Neuronal stem cell (in vitro differentiated cells): ENCODE measurements at regions not wholly inside any gene's neighbourhood (a gene's known extent, or its start where the extent isn't known, plus 50 kb on each side); places are given as distances from the start of the nearest gene placed in this dataset.
A peak's percentile ranks its signal among the peaks of the same experiment; 100 is the strongest.

Experiments used
- DNase-seq: peaks from one replicate; pipeline ENCODE4 v3.0.0-alpha.2; 2013; ENCODE audit warnings: low spot score
- H2AFZ ChIP-seq: one replicate; pipeline ENCODE4 v1.6.1; 2013; ENCODE audit warnings: mild to moderate bottlenecking, low read length, inconsistent platforms
- H2AK5ac ChIP-seq: 2 replicates; pipeline ENCODE4 v1.6.1; 2013; ENCODE audit warnings: low read depth, mild to moderate bottlenecking, inconsistent platforms, low read length, moderate library complexity, mixed read lengths
- H2BK120ac ChIP-seq: 2 replicates; pipeline ENCODE4 v1.6.1; 2013; ENCODE audit warnings: low read depth, mild to moderate bottlenecking, inconsistent platforms, low read length, moderate library complexity, mixed read lengths
- H2BK12ac ChIP-seq: one replicate; pipeline ENCODE4 v1.6.1; 2013; ENCODE audit warnings: low read length, inconsistent platforms
- H2BK15ac ChIP-seq: 2 replicates; pipeline ENCODE4 v1.6.1; 2013; ENCODE audit warnings: mild to moderate bottlenecking, low read length, inconsistent platforms, mixed read lengths
- H2BK5ac ChIP-seq: one replicate; pipeline ENCODE4 v1.6.1; 2013; ENCODE audit warnings: inconsistent platforms, mild to moderate bottlenecking, low read length, moderate library complexity
- H3K14ac ChIP-seq: one replicate; pipeline ENCODE4 v1.6.1; 2013; ENCODE audit warnings: low read length, inconsistent platforms
- H3K18ac ChIP-seq: 2 replicates; pipeline ENCODE4 v1.6.1; 2013; ENCODE audit warnings: low read length, inconsistent platforms
- H3K23ac ChIP-seq: 2 replicates; pipeline ENCODE4 v1.6.1; 2013; ENCODE audit warnings: low read depth, mild to moderate bottlenecking, mixed read lengths, low read length, inconsistent platforms; ENCODE audit not compliant: poor library complexity
- H3K27ac ChIP-seq: replicated peaks from 3 replicates; pipeline ENCODE4 v1.5.1; 2013; ENCODE audit warnings: low read length, inconsistent platforms
- H3K27me3 ChIP-seq, 3 experiments: 2 replicates each; pipeline ENCODE4 v1.6.1; 2013; ENCODE audit warnings: low read length in 3 of 3, mild to moderate bottlenecking in 2 of 3, inconsistent platforms in 1 of 3, low read depth in 1 of 3, mixed read lengths in 1 of 3, moderate library complexity in 1 of 3; ENCODE audit not compliant: control insufficient read depth in 3 of 3, insufficient read depth in 3 of 3
- H3K36me3 ChIP-seq, 2 donors: replicated peaks in 1 of 2; 2 replicates each; pipeline ENCODE4 v1.6.1; 2013; ENCODE audit warnings: low read length in 2 of 2; ENCODE audit not compliant: control insufficient read depth in 2 of 2, insufficient read depth in 2 of 2
- H3K4ac ChIP-seq: 2 replicates; pipeline ENCODE4 v1.6.1; 2013; ENCODE audit warnings: inconsistent platforms, mild to moderate bottlenecking, low read length, moderate library complexity
- H3K4me1 ChIP-seq, 2 donors: 1 replicate in 1 of 2; 2 replicates in 1 of 2; pipeline ENCODE4 v1.6.1; 2013; ENCODE audit warnings: low read length in 2 of 2, low read depth in 1 of 2; ENCODE audit not compliant: control insufficient read depth in 2 of 2, insufficient read depth in 1 of 2
- H3K4me2 ChIP-seq: one replicate; pipeline ENCODE4 v1.6.1; 2013; ENCODE audit warnings: mild to moderate bottlenecking, low read length, inconsistent platforms; ENCODE audit not compliant: insufficient read depth, poor library complexity, severe bottlenecking
- H3K4me3 ChIP-seq, 2 donors: 2 replicates each; pipeline ENCODE4 v1.5.1; 2013; ENCODE audit warnings: low read length in 2 of 2, mild to moderate bottlenecking in 2 of 2, inconsistent platforms in 1 of 2, moderate library complexity in 1 of 2
- H3K79me1 ChIP-seq: one replicate; pipeline ENCODE4 v1.6.1; 2013; ENCODE audit warnings: low read depth, mild to moderate bottlenecking, inconsistent platforms, low read length, moderate library complexity
- H3K9ac ChIP-seq: one replicate; pipeline ENCODE4 v1.6.1; 2013; ENCODE audit warnings: mild to moderate bottlenecking, low read depth, low read length, inconsistent platforms; ENCODE audit not compliant: poor library complexity
- H3K9me3 ChIP-seq, 2 donors: replicated peaks in 1 of 2; 2 replicates each; pipeline versions ENCODE3 to v1.6.1; 2013; ENCODE audit warnings: low read length in 2 of 2, mild to moderate bottlenecking in 2 of 2, inconsistent platforms in 1 of 2, low read depth in 1 of 2, mixed read lengths in 1 of 2, moderate library complexity in 1 of 2; ENCODE audit not compliant: control insufficient read depth in 2 of 2, insufficient read depth in 1 of 2
- H4K8ac ChIP-seq: one replicate; pipeline ENCODE4 v1.6.1; 2013; ENCODE audit warnings: low read depth, mild to moderate bottlenecking, inconsistent platforms, low read length, moderate library complexity
- H4K91ac ChIP-seq: one replicate; pipeline ENCODE4 v1.6.1; 2013; ENCODE audit warnings: low read length, low read depth, mild to moderate bottlenecking, inconsistent platforms; ENCODE audit not compliant: poor library complexity
- WGBS, 2 donors: extraction: QIAGEN DNeasy Blood & Tissue Kit; methylation state at CpG; one replicate each; pipeline ENCODE4 v1.1.7; 2013; ENCODE audit warnings: missing lambda C conversion rate in 2 of 2, mixed read lengths in 1 of 2; ENCODE audit not compliant: insufficient read length in 2 of 2, insufficient replicate concordance in 1 of 2; ENCODE audit errors: extremely low coverage in 2 of 2; 5-methylcytosine and 5-hydroxymethylcytosine counted together

- WGBS, 2 donors = no CpG with 5 or more reads among the region's 1 CpG
- no peak overlapping the region for H2AFZ ChIP-seq
- no peak overlapping the region for H3K27ac ChIP-seq
- no peak overlapping the region for H4K91ac ChIP-seq
- H3K4me2 ChIP-seq = no peak overlapping the region
- H2BK5ac ChIP-seq = no peak overlapping the region
- H3K14ac ChIP-seq = no peak overlapping the region
- no peak overlapping the region for H3K18ac ChIP-seq
- H3K27me3 ChIP-seq = no peaks in the 10 kb centered on the region
- no peak overlapping the region for H3K23ac ChIP-seq
- no peak for DNase-seq
- no peak overlapping the region for H2BK120ac ChIP-seq
- H4K8ac ChIP-seq = no peak overlapping the region
- H2AK5ac ChIP-seq = no peak overlapping the region
- peaks cover 0 to 1% of the 10 kb centered on the region in 2 donors for H3K9me3 ChIP-seq
- no peak overlapping the region for H3K9ac ChIP-seq
- H3K79me1 ChIP-seq = no peaks in the 10 kb centered on the region
- no peak overlapping the region for H3K4ac ChIP-seq
- H3K4me3 ChIP-seq = no peak overlapping the region
- no peaks in the 10 kb centered on the region for H3K36me3 ChIP-seq
- peaks cover 0 to 6% of the 10 kb centered on the region in 2 donors for H3K4me1 ChIP-seq
- H2BK15ac ChIP-seq = no peak overlapping the region
- no peak overlapping the region for H2BK12ac ChIP-seq
These were observed 139.6 kb upstream of the SGO1 start for GRCh38 chr3:20325563-20325962.

GRCh38 chr3:20324664-20325478 lies 138.9 kb upstream of the SGO1 start:
- Histone ChIP-seq H3K9me3 (peaks cover 0 to 1% of the 10 kb centered on the region in 2 donors), H2BK12ac (no peak overlapping the region)
- no peak for DNase-seq

GRCh38 chr3:20323307-20323927 lies 137.4 kb upstream of the SGO1 start:
- Histone ChIP-seq H2AFZ (no peak overlapping the region), H2BK5ac (no peak overlapping the region), H2BK12ac (no peak overlapping the region), H3K4me3 (no peak overlapping the region), H4K91ac (no peak overlapping the region), H4K8ac (no peak overlapping the region), H3K27ac (no peak overlapping the region), H2BK120ac (no peak overlapping the region), H3K27me3 (no peaks in the 10 kb centered on the region), H3K23ac (no peak overlapping the region), H3K18ac (peak overlapping the region; percentile 45), H3K79me1 (no peaks in the 10 kb centered on the region), H3K4me1 (peaks cover 0 to 6% of the 10 kb centered on the region in 2 donors), H3K9ac (no peak overlapping the region), H3K4me2 (no peak overlapping the region), H3K9me3 (peaks cover 0 to 1% of the 10 kb centered on the region in 2 donors), H3K4ac (no peak overlapping the region), H2AK5ac (no peak overlapping the region), H2BK15ac (no peak overlapping the region), H3K14ac (no peak overlapping the region), H3K36me3 (no peaks in the 10 kb centered on the region)
- DNase-seq = no peak
- WGBS, 2 donors = no CpG with 5 or more reads among the region's 8 CpGs

More at GRCh38 chr3:20324664-20325478, 138.9 kb upstream of the SGO1 start:
- WGBS, 2 donors = no CpG with 5 or more reads among the region's 1 CpG
- H3K18ac ChIP-seq = peak overlapping the region; percentile 89
- H3K14ac ChIP-seq = no peak overlapping the region
- no peaks in the 10 kb centered on the region for H3K27me3 ChIP-seq
- no peak overlapping the region for H3K4me2 ChIP-seq
- no peak overlapping the region for H3K4ac ChIP-seq
- no peak overlapping the region for H2AK5ac ChIP-seq
- no peak overlapping the region for H3K4me3 ChIP-seq
- no peaks in the 10 kb centered on the region for H3K36me3 ChIP-seq
- no peak overlapping the region for H2AFZ ChIP-seq
- no peak overlapping the region for H2BK15ac ChIP-seq
- no peak overlapping the region for H4K91ac ChIP-seq
- H2BK120ac ChIP-seq = no peak overlapping the region
- no peaks in the 10 kb centered on the region for H3K79me1 ChIP-seq
- H4K8ac ChIP-seq = no peak overlapping the region
- no peak overlapping the region for H3K27ac ChIP-seq
- H2BK5ac ChIP-seq = no peak overlapping the region
- no peak overlapping the region for H3K23ac ChIP-seq
- peaks cover 0 to 6% of the 10 kb centered on the region in 2 donors for H3K4me1 ChIP-seq
- H3K9ac ChIP-seq = no peak overlapping the region

GRCh38 chr3:20322085-20322484 lies 136.1 kb upstream of the SGO1 start:
- Histone ChIP-seq H2AFZ (no peak overlapping the region), H3K4me3 (no peak overlapping the region), H3K9me3 (peaks cover 0 to 1% of the 10 kb centered on the region in 2 donors), H3K79me1 (no peaks in the 10 kb centered on the region), H3K4ac (no peak overlapping the region), H3K27ac (no peak overlapping the region), H2BK120ac (no peak overlapping the region), H3K14ac (no peak overlapping the region), H2BK12ac (no peak overlapping the region), H2BK15ac (no peak overlapping the region), H3K36me3 (no peaks in the 10 kb centered on the region), H3K4me2 (no peak overlapping the region), H4K91ac (no peak overlapping the region), H3K23ac (no peak overlapping the region), H4K8ac (no peak overlapping the region), H2AK5ac (no peak overlapping the region), H3K27me3 (no peaks in the 10 kb centered on the region), H3K4me1 (peaks cover 0 to 6% of the 10 kb centered on the region in 2 donors), H2BK5ac (no peak overlapping the region), H3K9ac (no peak overlapping the region), H3K18ac (no peak overlapping the region)
- WGBS, 2 donors = no CpG with 5 or more reads among the region's 1 CpG
- DNase-seq = no peak
